DOHH2 (cell line): ENCODE measurements at regions not wholly inside any gene's neighbourhood (a gene's known extent, or its start where the extent isn't known, plus 50 kb on each side); places are given as distances from the start of the nearest gene placed in this dataset.

Source experiments
- H3F3A ChIP-seq: fragments of 200-600 bp; sonication (generic), shearing (Covaris generic); 2 replicates; pipeline ENCODE4 v1.6.0; 2016; ENCODE audit warnings: antibody characterized with exemption, mild to moderate bottlenecking; ENCODE audit not compliant: control insufficient read depth, insufficient read depth
- H3K27ac ChIP-seq: fragments of 200-600 bp; sonication (generic); 2 replicates; pipeline ENCODE4 v1.5.1; 2014; ENCODE audit warnings: low read depth, mild to moderate bottlenecking, low read length, moderate library complexity
- H3K27me3 ChIP-seq: fragments of 200-600 bp; sonication (generic); 2 replicates; pipeline ENCODE4 v1.6.1; 2014; ENCODE audit warnings: mild to moderate bottlenecking, low read length, mixed read lengths; ENCODE audit not compliant: control insufficient read depth
- H3K36me3 ChIP-seq: fragments of 200-600 bp; sonication (generic); 2 replicates; pipeline ENCODE4 v1.6.1; 2014; ENCODE audit warnings: mild to moderate bottlenecking, low read length, moderate library complexity, mixed read lengths; ENCODE audit not compliant: control insufficient read depth
- H3K4me1 ChIP-seq: fragments of 200-600 bp; sonication (generic); 2 replicates; pipeline ENCODE4 v1.6.1; 2014; ENCODE audit warnings: mild to moderate bottlenecking, low read length, mixed read lengths; ENCODE audit not compliant: control insufficient read depth
- H3K4me2 ChIP-seq: fragments of 200-600 bp; sonication (generic); 2 replicates; pipeline ENCODE4 v1.6.0; 2014; ENCODE audit warnings: mild to moderate bottlenecking, low read length, moderate library complexity
- H3K4me3 ChIP-seq: fragments of 200-600 bp; sonication (generic); 2 replicates; pipeline ENCODE4 v1.5.1; 2014; ENCODE audit warnings: mild to moderate bottlenecking, low read length, mixed read lengths
- H3K79me2 ChIP-seq: fragments of 200-600 bp; sonication (generic); 2 replicates; pipeline ENCODE4 v1.6.1; 2014; ENCODE audit warnings: mild to moderate bottlenecking, low read length, mixed read lengths; ENCODE audit not compliant: control insufficient read depth
- H3K9me2 ChIP-seq: fragments of 200-600 bp; sonication (generic); replicated peaks from 2 replicates; pipeline ENCODE4 v1.6.1; 2014; ENCODE audit warnings: mild to moderate bottlenecking, low read length, mixed read lengths; ENCODE audit not compliant: control insufficient read depth
- H3K9me3 ChIP-seq: fragments of 200-600 bp; sonication (generic); 2 replicates; pipeline ENCODE4 v1.6.1; 2014; ENCODE audit warnings: antibody characterized with exemption, low read length, mixed read lengths; ENCODE audit not compliant: control insufficient read depth, insufficient read depth
- H4K20me1 ChIP-seq: fragments of 200-600 bp; sonication (generic); 2 replicates; pipeline ENCODE4 v1.6.0; 2014; ENCODE audit warnings: low read depth, mild to moderate bottlenecking, antibody characterized with exemption, low read length, moderate library complexity; ENCODE audit not compliant: control insufficient read depth, insufficient read depth
- EZH2phosphoT487 ChIP-seq: fragments of 200-600 bp; sonication (generic); IDR thresholded peaks from 2 replicates; pipeline ENCODE4 v1.6.1; 2017; ENCODE audit warnings: borderline replicate concordance, mild to moderate bottlenecking, antibody characterized with exemption, low read length, moderate library complexity, mixed read lengths
- TF ChIP-seq, protein P1 (sequence below): fragments of 200-600 bp; sonication (generic); IDR thresholded peaks from one replicate; pipeline ENCODE4 v1.5.1; 2014; ENCODE audit warnings: antibody characterized with exemption, mild to moderate bottlenecking, low read depth, low read length; ENCODE audit not compliant: poor library complexity, severe bottlenecking

DNA sequence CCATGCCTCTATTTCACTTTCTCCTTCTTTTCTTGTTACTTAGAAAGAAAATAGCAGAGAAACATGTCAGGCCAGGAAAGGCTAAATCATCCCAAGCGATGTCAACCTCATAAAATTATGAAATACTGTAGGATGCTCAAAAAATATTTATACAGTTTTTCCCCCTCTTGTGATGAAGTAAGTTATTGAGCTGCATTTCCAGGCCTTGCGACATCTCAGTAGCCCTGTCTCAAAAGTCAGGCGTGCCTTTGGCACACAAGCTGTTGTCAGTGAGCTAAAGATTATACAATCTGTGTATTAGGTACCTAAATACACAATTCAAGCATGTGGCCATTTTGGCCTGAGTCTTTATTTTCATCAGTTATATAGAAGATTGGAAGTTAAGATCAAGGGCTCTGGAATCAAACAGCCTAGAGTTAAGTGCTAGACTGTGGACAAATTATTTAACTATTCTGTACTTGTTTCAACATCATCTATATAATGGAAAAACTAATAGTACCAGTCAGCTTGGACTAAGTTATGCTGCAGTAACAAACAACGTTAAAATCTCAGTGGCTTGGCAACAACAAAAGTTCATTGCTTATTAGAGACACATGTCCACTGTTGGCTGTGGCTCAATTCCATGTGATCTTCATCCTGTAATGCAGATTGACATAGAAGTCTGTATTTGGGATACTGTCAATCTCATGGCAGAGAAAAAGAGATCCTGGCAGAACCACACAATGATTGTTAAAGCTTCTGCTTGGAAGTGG is 406.4 kb upstream of the PROK2 start:
- no peaks in the 10 kb centered on the region for H3K79me2 ChIP-seq
- H3K4me2 ChIP-seq = no peak overlapping the region
- H3K27ac ChIP-seq = no peak overlapping the region
- H3F3A ChIP-seq = no peaks in the 10 kb centered on the region
- no peaks in the 10 kb centered on the region for H3K9me2 ChIP-seq
- no peaks in the 10 kb centered on the region for H3K36me3 ChIP-seq
- H3K9me3 ChIP-seq = no peaks in the 10 kb centered on the region
- no peaks in the 10 kb centered on the region for H3K27me3 ChIP-seq
- H4K20me1 ChIP-seq = no peaks in the 10 kb centered on the region
- TF ChIP-seq, protein P1, sequence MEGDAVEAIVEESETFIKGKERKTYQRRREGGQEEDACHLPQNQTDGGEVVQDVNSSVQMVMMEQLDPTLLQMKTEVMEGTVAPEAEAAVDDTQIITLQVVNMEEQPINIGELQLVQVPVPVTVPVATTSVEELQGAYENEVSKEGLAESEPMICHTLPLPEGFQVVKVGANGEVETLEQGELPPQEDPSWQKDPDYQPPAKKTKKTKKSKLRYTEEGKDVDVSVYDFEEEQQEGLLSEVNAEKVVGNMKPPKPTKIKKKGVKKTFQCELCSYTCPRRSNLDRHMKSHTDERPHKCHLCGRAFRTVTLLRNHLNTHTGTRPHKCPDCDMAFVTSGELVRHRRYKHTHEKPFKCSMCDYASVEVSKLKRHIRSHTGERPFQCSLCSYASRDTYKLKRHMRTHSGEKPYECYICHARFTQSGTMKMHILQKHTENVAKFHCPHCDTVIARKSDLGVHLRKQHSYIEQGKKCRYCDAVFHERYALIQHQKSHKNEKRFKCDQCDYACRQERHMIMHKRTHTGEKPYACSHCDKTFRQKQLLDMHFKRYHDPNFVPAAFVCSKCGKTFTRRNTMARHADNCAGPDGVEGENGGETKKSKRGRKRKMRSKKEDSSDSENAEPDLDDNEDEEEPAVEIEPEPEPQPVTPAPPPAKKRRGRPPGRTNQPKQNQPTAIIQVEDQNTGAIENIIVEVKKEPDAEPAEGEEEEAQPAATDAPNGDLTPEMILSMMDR = no peak
- TF ChIP-seq EZH2phosphoT487 = no peak
- H3K4me1 ChIP-seq = peaks cover 11% of the 10 kb centered on the region
- H3K4me3 ChIP-seq = no peak overlapping the region

DNA sequence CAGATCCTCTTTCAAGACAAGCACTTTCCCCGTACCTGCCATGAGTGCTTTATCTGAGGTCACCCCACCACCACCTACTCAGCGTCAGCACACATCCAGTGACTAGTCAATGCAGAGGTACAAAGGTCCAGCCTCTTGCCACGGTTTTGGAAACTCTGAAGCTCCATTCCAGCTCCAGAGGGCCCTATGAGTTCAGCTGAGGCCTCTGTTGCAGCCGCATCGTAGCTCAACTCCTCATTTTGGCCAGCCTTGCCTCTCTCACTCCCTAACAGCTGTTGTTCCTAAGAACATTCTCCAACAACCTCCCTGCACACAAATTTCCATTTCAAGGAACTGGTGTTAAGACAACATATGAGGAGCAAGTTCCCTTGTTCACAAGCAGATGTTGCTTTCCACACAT is 405.1 kb upstream of the PROK2 start:
- no peak for TF ChIP-seq EZH2phosphoT487
- TF ChIP-seq, protein P1 = no peak
- no peak overlapping the region for H3K27ac ChIP-seq
- H3K4me3 ChIP-seq = no peak overlapping the region
- H3F3A ChIP-seq = peaks cover 9% of the 10 kb centered on the region; the same call in 1 of the 2 replicates
- no peaks in the 10 kb centered on the region for H3K27me3 ChIP-seq
- no peaks in the 10 kb centered on the region for H3K36me3 ChIP-seq
- H3K9me3 ChIP-seq = no peaks in the 10 kb centered on the region
- H3K4me2 ChIP-seq = no peak overlapping the region
- H3K79me2 ChIP-seq = no peaks in the 10 kb centered on the region
- H3K9me2 ChIP-seq = no peaks in the 10 kb centered on the region
- H3K4me1 ChIP-seq = peaks cover 24% of the 10 kb centered on the region
- no peaks in the 10 kb centered on the region for H4K20me1 ChIP-seq

DNA sequence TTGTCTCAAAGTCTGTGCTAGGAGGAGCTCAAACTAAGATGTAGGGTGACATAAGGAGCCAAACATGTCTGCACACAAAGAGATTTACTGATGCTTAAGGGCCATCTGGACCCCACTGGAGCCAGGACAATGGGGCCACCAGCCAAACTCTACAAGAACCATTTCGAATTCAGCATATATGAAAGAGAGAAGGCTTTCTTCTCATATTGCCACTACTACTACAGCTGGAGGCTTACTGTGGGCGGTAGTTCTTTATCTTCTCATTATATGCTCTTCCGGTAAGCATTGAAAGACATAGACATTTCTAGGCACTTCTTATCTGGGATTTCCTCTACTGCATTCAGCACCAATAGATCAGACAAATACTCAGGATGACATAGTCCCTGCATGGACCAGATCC is 404.4 kb upstream of the PROK2 start:
- no peak overlapping the region for H3K4me2 ChIP-seq
- H3K9me3 ChIP-seq = no peaks in the 10 kb centered on the region
- H3K36me3 ChIP-seq = no peaks in the 10 kb centered on the region
- peaks cover 31% of the 10 kb centered on the region for H3K4me1 ChIP-seq
- no peaks in the 10 kb centered on the region for H3K27me3 ChIP-seq
- H3F3A ChIP-seq = peaks cover 11% of the 10 kb centered on the region; the same call in 1 of the 2 replicates
- H4K20me1 ChIP-seq = no peaks in the 10 kb centered on the region
- TF ChIP-seq EZH2phosphoT487 = no peak
- TF ChIP-seq, protein P1 = no peak
- no peak overlapping the region for H3K27ac ChIP-seq
- H3K79me2 ChIP-seq = no peaks in the 10 kb centered on the region
- no peaks in the 10 kb centered on the region for H3K9me2 ChIP-seq
- H3K4me3 ChIP-seq = no peak overlapping the region
